IMR-90 (cell line): ENCODE measurements at regions not wholly inside any gene's neighbourhood (a gene's known extent, or its start where the extent isn't known, plus 50 kb on each side); places are given as distances from the start of the nearest gene placed in this dataset.

Experiments
- ATAC-seq: fragments of 200-7000 bp; cut with Tn5 transposase; 2 replicates; pipeline ENCODE4 v1.9.1; 2020; ENCODE audit warnings: low read depth, mild to moderate bottlenecking, moderate library complexity
- BruUV-seq: library from RNA; stranded (reverse); fragments of 400-500 nt; replicated peaks from 2 replicates; lab custom pipeline; 2021; lab: Mats Ljungman, UMichigan
- CTCF ChIA-PET: fragments of 300-600 bp; formaldehyde crosslinking; extraction: SDS; loops from one replicate; lab custom pipeline; 2021; ENCODE audit warnings: antibody characterized with exemption; lab: Yijun Ruan, JAX
- POLR2A ChIA-PET: fragments of 300-600 bp; sonication (Branson Sonifier 250); formaldehyde crosslinking; loops from one replicate; lab custom pipeline; 2022; ENCODE audit warnings: antibody characterized with exemption; ENCODE audit not compliant: unreplicated experiment; lab: Charles Lee
- DNase-seq: peaks from one replicate; pipeline ENCODE4 v3.0.0; 2013
- H2AFZ ChIP-seq: replicated peaks from 2 replicates; pipeline ENCODE3; 2013; ENCODE audit warnings: low read length, mild to moderate bottlenecking; ENCODE audit not compliant: poor library complexity
- H2AK5ac ChIP-seq: 2 replicates; pipeline ENCODE4 v1.6.1; 2013; ENCODE audit warnings: low read depth, low read length, inconsistent platforms
- H2AK9ac ChIP-seq: replicated peaks from 2 replicates; pipeline ENCODE3; 2013; ENCODE audit warnings: mild to moderate bottlenecking, low read depth, low read length, moderate library complexity; ENCODE audit not compliant: poor library complexity
- H2BK120ac ChIP-seq: 2 replicates; pipeline ENCODE4 v1.6.1; 2013; ENCODE audit warnings: low read depth, low read length, inconsistent platforms
- H2BK15ac ChIP-seq: 3 replicates; pipeline ENCODE4 v1.6.1; 2013; ENCODE audit warnings: low read depth, low read length, inconsistent platforms
- H2BK20ac ChIP-seq: 2 replicates; pipeline ENCODE4 v1.6.1; 2013; ENCODE audit warnings: low read depth, mild to moderate bottlenecking, inconsistent platforms, low read length, moderate library complexity
- H2BK5ac ChIP-seq: 2 replicates; pipeline ENCODE4 v1.6.1; 2013; ENCODE audit warnings: mild to moderate bottlenecking, low read depth, low read length, inconsistent platforms; ENCODE audit not compliant: poor library complexity, severe bottlenecking
- H3K14ac ChIP-seq: replicated peaks from 2 replicates; pipeline ENCODE4 v1.6.1; 2013; ENCODE audit warnings: low read depth, low read length, inconsistent platforms
- H3K18ac ChIP-seq: 2 replicates; pipeline ENCODE4 v1.6.1; 2013; ENCODE audit warnings: low read depth, low read length, control low read depth
- H3K23ac ChIP-seq: 2 replicates; pipeline ENCODE4 v1.6.1; 2013; ENCODE audit warnings: low read depth, low read length, inconsistent platforms
- H3K27ac ChIP-seq: 2 replicates; pipeline ENCODE4 v1.5.1; 2013; ENCODE audit warnings: mild to moderate bottlenecking, control low read depth, low read length; ENCODE audit not compliant: insufficient read depth
- H3K27me3 ChIP-seq: 2 replicates; pipeline ENCODE4 v1.6.1; 2013; ENCODE audit warnings: low read length; ENCODE audit not compliant: control insufficient read depth, insufficient read depth
- H3K36me3 ChIP-seq: 2 replicates; pipeline ENCODE4 v1.6.1; 2013; ENCODE audit warnings: low read length, mixed read lengths; ENCODE audit not compliant: control insufficient read depth, insufficient read depth
- H3K4ac ChIP-seq: 2 replicates; pipeline ENCODE4 v1.6.1; 2013; ENCODE audit warnings: low read depth, low read length, inconsistent platforms
- H3K4me1 ChIP-seq: 2 replicates; pipeline ENCODE4 v1.6.1; 2013; ENCODE audit warnings: low read length, mixed read lengths; ENCODE audit not compliant: control insufficient read depth, insufficient read depth
- H3K4me2 ChIP-seq: 2 replicates; pipeline ENCODE4 v1.6.1; 2013; ENCODE audit warnings: low read depth, mild to moderate bottlenecking, control low read depth, low read length, moderate library complexity
- H3K4me3 ChIP-seq: 2 replicates; pipeline ENCODE4 v1.5.1; 2013; ENCODE audit warnings: low read depth, mild to moderate bottlenecking, control low read depth, low read length, moderate library complexity; ENCODE audit not compliant: insufficient read depth
- H3K56ac ChIP-seq: 2 replicates; pipeline ENCODE4 v1.6.1; 2013; ENCODE audit warnings: low read length, inconsistent platforms; ENCODE audit not compliant: insufficient read depth; ENCODE audit errors: extremely low read depth
- H3K79me1 ChIP-seq, 2 experiments: 2 replicates each; pipeline ENCODE4 v1.6.1; 2013; ENCODE audit warnings: low read length in 2 of 2, inconsistent platforms in 1 of 2, low read depth in 1 of 2
- H3K9ac ChIP-seq: 2 replicates; pipeline ENCODE4 v1.6.1; 2013; ENCODE audit warnings: low read depth, low read length, control low read depth
- H3K9me1 ChIP-seq: 2 replicates; pipeline ENCODE4 v1.6.1; 2013; ENCODE audit warnings: low read length, inconsistent platforms; ENCODE audit not compliant: insufficient read depth
- H3K9me3 ChIP-seq: 2 replicates; pipeline ENCODE4 v1.6.1; 2013; ENCODE audit warnings: low read length; ENCODE audit not compliant: control insufficient read depth, insufficient read depth
- H4K20me1 ChIP-seq: 2 replicates; pipeline ENCODE4 v1.6.1; 2013; ENCODE audit warnings: low read length, inconsistent platforms; ENCODE audit not compliant: insufficient read depth
- H4K5ac ChIP-seq: 2 replicates; pipeline ENCODE4 v1.6.1; 2013; ENCODE audit warnings: mild to moderate bottlenecking, low read depth, low read length, control low read depth
- H4K8ac ChIP-seq, 2 experiments: 2 replicates each; pipeline ENCODE4 v1.6.1; 2013; ENCODE audit warnings: low read depth in 2 of 2, low read length in 2 of 2, control low read depth in 1 of 2, inconsistent platforms in 1 of 2
- H4K91ac ChIP-seq: 2 replicates; pipeline ENCODE4 v1.6.1; 2013; ENCODE audit warnings: low read depth, low read length, inconsistent platforms; ENCODE audit not compliant: insufficient read depth
- BHLHE40 ChIP-seq: fragments of 150-350 bp; IDR thresholded peaks from 2 replicates; pipeline ENCODE4 v1.6.1; 2016; ENCODE audit warnings: mild to moderate bottlenecking, low read depth, low read length
- CEBPB ChIP-seq: IDR thresholded peaks from 2 replicates; pipeline ENCODE4 v1.6.1; 2012; ENCODE audit warnings: low read depth, low read length, improper control_type of control experiment
- CHD1 ChIP-seq: IDR thresholded peaks from 2 replicates; pipeline ENCODE4 v1.6.1; 2012; ENCODE audit warnings: low read depth, low read length, improper control_type of control experiment
- CTCF ChIP-seq: conservative IDR thresholded peaks from 2 replicates; pipeline ENCODE4 v1.5.1; 2012; ENCODE audit warnings: mild to moderate bottlenecking, low read depth, low read length, improper control_type of control experiment
- ELK1 ChIP-seq: fragments of 150-350 bp; IDR thresholded peaks from 2 replicates; pipeline ENCODE4 v1.6.1; 2016; ENCODE audit warnings: low read depth, mild to moderate bottlenecking, low read length, moderate library complexity, borderline replicate concordance
- FOS ChIP-seq: fragments of 150-350 bp; IDR thresholded peaks from 2 replicates; pipeline ENCODE4 v1.6.1; 2016; ENCODE audit warnings: low read depth, low read length
- MAFK ChIP-seq: IDR thresholded peaks from 2 replicates; pipeline ENCODE4 v1.6.1; 2012; ENCODE audit warnings: low read depth, low read length, improper control_type of control experiment
- MAZ ChIP-seq: IDR thresholded peaks from 2 replicates; pipeline ENCODE4 v1.6.1; 2012; ENCODE audit warnings: low read depth, mild to moderate bottlenecking, low read length, improper control_type of control experiment, moderate library complexity, borderline replicate concordance
- MXI1 ChIP-seq: IDR thresholded peaks from 2 replicates; pipeline ENCODE4 v1.6.1; 2012; ENCODE audit warnings: low read depth, mild to moderate bottlenecking, low read length, moderate library complexity, borderline replicate concordance
- NFE2L2 ChIP-seq: fragments of 150-350 bp; IDR thresholded peaks from 2 replicates; pipeline ENCODE4 v1.6.1; 2016; ENCODE audit warnings: low read depth, mild to moderate bottlenecking, low read length
- POLR2A ChIP-seq: IDR thresholded peaks from 2 replicates; pipeline ENCODE4 v1.6.1; 2012; ENCODE audit warnings: mild to moderate bottlenecking, low read depth, low read length
- RAD21 ChIP-seq: IDR thresholded peaks from 2 replicates; pipeline ENCODE4 v1.6.1; 2012; ENCODE audit warnings: low read length, improper control_type of control experiment
- RCOR1 ChIP-seq: IDR thresholded peaks from 2 replicates; pipeline ENCODE4 v1.6.1; 2012; ENCODE audit warnings: mild to moderate bottlenecking, low read length, improper control_type of control experiment; ENCODE audit not compliant: insufficient replicate concordance
- RFX5 ChIP-seq: IDR thresholded peaks from 2 replicates; pipeline ENCODE4 v1.8.0; 2012; ENCODE audit warnings: low read depth, mild to moderate bottlenecking, low read length, moderate library complexity
- SMC3 ChIP-seq: fragments of 150-350 bp; IDR thresholded peaks from 2 replicates; pipeline ENCODE4 v1.6.1; 2016; ENCODE audit warnings: low read depth, mild to moderate bottlenecking, antibody characterized with exemption, low read length, moderate library complexity
- USF2 ChIP-seq: fragments of 150-350 bp; IDR thresholded peaks from 2 replicates; pipeline ENCODE4 v1.6.1; 2017; ENCODE audit warnings: mild to moderate bottlenecking, antibody characterized with exemption, low read length, low read depth
- WGBS, 2 experiments: methylation state at CpG; one replicate each; pipeline versions ENCODE4 v1.1.5 to v1.1.7; 2013; ENCODE audit warnings: missing lambda C conversion rate in 2 of 2; ENCODE audit not compliant: insufficient read length in 1 of 2; ENCODE audit errors: extremely low coverage in 2 of 2; 5-methylcytosine and 5-hydroxymethylcytosine counted together
- dilution Hi-C: fragments of 300-500 bp; cut with HindIII; formaldehyde crosslinking; loops from one replicate; pipeline ENCODE4 v1.14.3; 2018; ENCODE audit warnings: low sequenced_read_pairs; ENCODE audit not compliant: unreplicated experiment
- in situ Hi-C: fragments of 300-500 bp; cut with MboI; formaldehyde crosslinking; loops from 3 replicates; pipeline ENCODE4 v1.14.3; 2019; ENCODE audit warnings: low sequenced_read_pairs, inconsistent platforms, mixed read lengths
- intact Hi-C: fragments of 100-400 bp; cut with micrococcal nuclease; formaldehyde crosslinking; loops from 2 replicates; pipeline ENCODE4 v1.10.0; 2022

- H3K9me3 ChIP-seq, result peaks cover 3% of the 10 kb centered on the region; the same call in 1 of the 2 replicates
- no TSS peak for BruUV-seq
- TF ChIP-seq RAD21, result no peak
- no peak for TF ChIP-seq MXI1
- TF ChIP-seq CHD1, result no peak
- TF ChIP-seq SMC3, result no peak
- TF ChIP-seq MAZ, result no peak
- no peak for TF ChIP-seq RFX5
- TF ChIP-seq POLR2A, result no peak
- no peak for TF ChIP-seq MAFK
- TF ChIP-seq ELK1, result no peak
- TF ChIP-seq NFE2L2, result no peak
- TF ChIP-seq RCOR1, result no peak
- TF ChIP-seq BHLHE40, result no peak
- no peak for TF ChIP-seq USF2
- TF ChIP-seq CTCF, result no peak
- TF ChIP-seq CEBPB, result no peak
- no peak for TF ChIP-seq FOS
- intact Hi-C loops, result no loop called here
- H3K9ac ChIP-seq, result no peak overlapping the region
- H3K56ac ChIP-seq, result no peak overlapping the region
- ChIA-PET CTCF (no interaction called here), POLR2A (no interaction called here)
- no peak overlapping the region for H3K4me3 ChIP-seq
- no peak overlapping the region for H4K8ac ChIP-seq
- H3K27me3 ChIP-seq, result no peaks in the 10 kb centered on the region
- no peaks in the 10 kb centered on the region for H3K4me1 ChIP-seq
- no peak overlapping the region for H3K4me2 ChIP-seq
- no peak overlapping the region for H3K14ac ChIP-seq
- H2AK5ac ChIP-seq, result no peak overlapping the region
- no peak overlapping the region for H3K27ac ChIP-seq
- ATAC-seq (no peak), DNase-seq (no peak)
- H4K5ac ChIP-seq, result no peak overlapping the region
- dilution Hi-C loops, result no loop called here
- in situ Hi-C loops, result no loop called here
- H3K36me3 ChIP-seq, result no peaks in the 10 kb centered on the region
- no CpG with 5 or more reads among the region's 3 CpGs for WGBS, 2 experiments
- no peak overlapping the region for H4K91ac ChIP-seq
- no peak overlapping the region for H3K4ac ChIP-seq
- H4K20me1 ChIP-seq, result no peaks in the 10 kb centered on the region
- H2AFZ ChIP-seq, result no peak overlapping the region
- H2AK9ac ChIP-seq, result no peak overlapping the region
- H2BK20ac ChIP-seq, result no peak overlapping the region
- H3K9me1 ChIP-seq, result no peaks in the 10 kb centered on the region
- H2BK5ac ChIP-seq, result no peak overlapping the region
- H3K79me1 ChIP-seq, result no peaks in the 10 kb centered on the region
- no peak overlapping the region for H3K23ac ChIP-seq
- no peak overlapping the region for H2BK120ac ChIP-seq
- no peak overlapping the region for H3K18ac ChIP-seq
- no peak overlapping the region for H2BK15ac ChIP-seq
Measured at GRCh38 chrX:138492371-138492770, 219.1 kb downstream of the FGF13 start.
